Prostate gland (tissue), 2 donors: ENCODE measurements at regions not wholly inside any gene's neighbourhood (a gene's known extent, or its start where the extent isn't known, plus 50 kb on each side); places are given as distances from the start of the nearest gene placed in this dataset.

Experiments used
- CTCF ChIP-seq, 4 experiments: fragments of 200-600 bp in 2 of 4; fragments of 450-650 bp in 2 of 4; sonication (generic) in 2 of 4; IDR thresholded peaks; 1 replicate in 3 of 4; 2 replicates in 1 of 4; pipeline ENCODE4 v1.5.1; 2016 to 2019; ENCODE audit warnings: antibody characterized with exemption in 4 of 4, mild to moderate bottlenecking in 2 of 4, moderate library complexity in 2 of 4
- POLR2A ChIP-seq: fragments of 450-650 bp; IDR thresholded peaks from one replicate; pipeline ENCODE4 v1.6.1; 2016; ENCODE audit warnings: antibody characterized with exemption, mild to moderate bottlenecking
- POLR2AphosphoS5 ChIP-seq: sonication (generic); formaldehyde crosslinking; IDR thresholded peaks from one replicate; pipeline ENCODE4 v1.6.1; 2017; ENCODE audit warnings: antibody characterized with exemption

- TF ChIP-seq CTCF (IDR thresholded peaks at IDR 0.05), result no peak
- TF ChIP-seq POLR2A, result no peak
- no peak for TF ChIP-seq POLR2AphosphoS5
These were observed 246.2 kb upstream of the DAB2 start for GRCh38 chr5:39670955-39671354.
